Testis (tissue), 2 donors: ENCODE measurements at regions not wholly inside any gene's neighbourhood (a gene's known extent, or its start where the extent isn't known, plus 50 kb on each side); places are given as distances from the start of the nearest gene placed in this dataset.

Source experiments
- DNase-seq: peaks from one replicate; pipeline ENCODE4 v3.0.0-alpha.2; 2019
- H3K27ac ChIP-seq, 2 donors: fragments of 200-600 bp; sonication (generic); one replicate each; pipeline ENCODE4 v1.5.1; 2019
- H3K27me3 ChIP-seq: fragments of 200-600 bp; sonication (generic); one replicate; pipeline ENCODE4 v1.5.1; 2019
- H3K36me3 ChIP-seq: fragments of 200-600 bp; sonication (generic); one replicate; pipeline ENCODE4 v1.5.1; 2017; ENCODE audit warnings: low read depth; ENCODE audit errors: missing control alignments
- H3K4me1 ChIP-seq: fragments of 200-600 bp; sonication (generic); one replicate; pipeline ENCODE4 v1.5.1; 2019
- H3K4me3 ChIP-seq, 2 donors: fragments of 200-600 bp; sonication (generic); one replicate each; pipeline ENCODE4 v1.5.1; 2017 to 2019
- H3K9me3 ChIP-seq: fragments of 200-600 bp; sonication (generic); one replicate; pipeline ENCODE4 v1.5.1; 2017
- CTCF ChIP-seq, 3 experiments: fragments of 450-650 bp in 2 of 3; fragments of 200-600 bp in 1 of 3; sonication (generic) in 1 of 3; IDR thresholded peaks; one replicate each; pipeline ENCODE4 v1.5.1; 2016 to 2019; ENCODE audit warnings: antibody characterized with exemption in 3 of 3, mild to moderate bottlenecking in 2 of 3, moderate library complexity in 1 of 3
- POLR2A ChIP-seq: fragments of 450-650 bp; IDR thresholded peaks from one replicate; pipeline ENCODE4 v1.6.1; 2017; ENCODE audit warnings: antibody characterized with exemption, mild to moderate bottlenecking, moderate library complexity
- WGBS, 2 donors: methylation state at CpG; one replicate each; pipeline ENCODE4 v1.1.5; 2018; 5-methylcytosine and 5-hydroxymethylcytosine counted together
- intact Hi-C: fragments of 100-400 bp; cut with DNase I; formaldehyde crosslinking; loops from one replicate; pipeline ENCODE4 v1.15.1; 2023; ENCODE audit warnings: low total_unique reads

GRCh38 chr11:38809521-38809920 lies 2211.5 kb upstream of the RAG2 start:
- no peak for TF ChIP-seq CTCF (IDR thresholded peaks at IDR 0.05)
- TF ChIP-seq POLR2A, result no peak
- Histone ChIP-seq H3K4me3 (no peak overlapping the region), H3K9me3 (no peaks in the 10 kb centered on the region), H3K4me1 (no peaks in the 10 kb centered on the region), H3K36me3 (no peaks in the 10 kb centered on the region), H3K27ac (no peak overlapping the region), H3K27me3 (no peaks in the 10 kb centered on the region)
- intact Hi-C loops, result no loop called here
- WGBS, 2 donors, result 87 to 88% methylated on average over 4 of the region's 4 CpGs
- DNase-seq, result no peak

GRCh38 chr11:38796281-38796680 lies 2198.2 kb upstream of the RAG2 start:
- no peaks in the 10 kb centered on the region for H3K27me3 ChIP-seq
- no peak overlapping the region for H3K27ac ChIP-seq
- WGBS, 2 donors, result 56 to 91% methylated on average over 1 of the region's 1 CpG
- DNase-seq, result no peak
- H3K4me1 ChIP-seq, result no peaks in the 10 kb centered on the region
- H3K36me3 ChIP-seq, result no peaks in the 10 kb centered on the region
- TF ChIP-seq CTCF (IDR thresholded peaks at IDR 0.05), result no peak
- no peak for TF ChIP-seq POLR2A
- no peak overlapping the region for H3K4me3 ChIP-seq
- no peaks in the 10 kb centered on the region for H3K9me3 ChIP-seq
- intact Hi-C loops, result no loop called here

GRCh38 chr11:38795027-38795426 lies 2197.0 kb upstream of the RAG2 start:
- WGBS, 2 donors, result 86 to 90% methylated on average over 2 of the region's 2 CpGs
- Histone ChIP-seq H3K36me3 (no peaks in the 10 kb centered on the region), H3K4me1 (no peaks in the 10 kb centered on the region), H3K27ac (no peak overlapping the region), H3K27me3 (no peaks in the 10 kb centered on the region), H3K9me3 (no peaks in the 10 kb centered on the region), H3K4me3 (no peak overlapping the region)
- TF ChIP-seq CTCF (IDR thresholded peaks at IDR 0.05) (no peak), POLR2A (no peak)
- intact Hi-C loops, result no loop called here
- no peak for DNase-seq

- DNase-seq, result peak; percentile 73
- Histone ChIP-seq H3K36me3 (no peaks in the 10 kb centered on the region), H3K9me3 (no peaks in the 10 kb centered on the region), H3K27ac (no peak overlapping the region), H3K4me3 (no peak overlapping the region), H3K27me3 (no peaks in the 10 kb centered on the region), H3K4me1 (no peaks in the 10 kb centered on the region)
- TF ChIP-seq POLR2A, result no peak
- peak; percentile 51 to 84 (median 67) for TF ChIP-seq CTCF (IDR thresholded peaks at IDR 0.05)
- WGBS, 2 donors, result 43 to 48% methylated on average over 4 of the region's 4 CpGs
- intact Hi-C loops, result no loop called here
These were observed 2193.4 kb upstream of the RAG2 start for GRCh38 chr11:38791346-38791961.

- H3K4me3 ChIP-seq, result no peak overlapping the region
- H3K27ac ChIP-seq, result no peak overlapping the region
- no peaks in the 10 kb centered on the region for H3K9me3 ChIP-seq
- intact Hi-C loops, result no loop called here
- no peak for TF ChIP-seq POLR2A
- no peak for TF ChIP-seq CTCF (IDR thresholded peaks at IDR 0.05)
- no peak for DNase-seq
- no peaks in the 10 kb centered on the region for H3K27me3 ChIP-seq
- no peaks in the 10 kb centered on the region for H3K4me1 ChIP-seq
- no peaks in the 10 kb centered on the region for H3K36me3 ChIP-seq
These were observed 2190.5 kb upstream of the RAG2 start for GRCh38 chr11:38788561-38788960.
